Bone marrow (tissue), 2 donors: ENCODE measurements at regions not wholly inside any gene's neighbourhood (a gene's known extent, or its start where the extent isn't known, plus 50 kb on each side); places are given as distances from the start of the nearest gene placed in this dataset.
"Not testable (repeated sequence)": the region's sequence is repeated elsewhere in the genome, so short reads cannot be mapped to it uniquely, and the experiment has no call there.

Source experiments
- DNase-seq, 2 donors: peaks; one replicate each; lab custom pipeline; 2025; lab: John Stamatoyannopoulos, UW

DNA sequence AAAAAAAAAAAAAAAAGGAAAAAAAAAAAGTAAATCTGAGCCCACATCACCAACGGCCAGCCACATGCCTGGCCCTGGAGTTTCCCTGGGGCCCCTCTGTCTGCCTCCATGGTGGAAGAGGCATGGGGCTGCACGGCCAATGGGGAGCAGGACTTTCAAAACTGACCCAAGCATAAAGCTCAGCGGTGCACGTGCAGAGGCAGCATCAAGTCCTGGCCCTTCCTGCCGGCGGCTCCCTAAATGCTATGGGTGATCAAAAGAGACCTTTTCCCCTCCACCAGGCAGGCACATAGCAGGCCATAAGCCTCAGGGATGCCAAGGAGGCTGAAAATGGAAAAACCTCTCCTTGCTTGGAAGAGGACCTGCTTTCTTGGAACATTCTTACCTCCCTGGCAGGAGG lies 94.3 kb downstream of the OAT start:
- no peak for DNase-seq

DNA sequence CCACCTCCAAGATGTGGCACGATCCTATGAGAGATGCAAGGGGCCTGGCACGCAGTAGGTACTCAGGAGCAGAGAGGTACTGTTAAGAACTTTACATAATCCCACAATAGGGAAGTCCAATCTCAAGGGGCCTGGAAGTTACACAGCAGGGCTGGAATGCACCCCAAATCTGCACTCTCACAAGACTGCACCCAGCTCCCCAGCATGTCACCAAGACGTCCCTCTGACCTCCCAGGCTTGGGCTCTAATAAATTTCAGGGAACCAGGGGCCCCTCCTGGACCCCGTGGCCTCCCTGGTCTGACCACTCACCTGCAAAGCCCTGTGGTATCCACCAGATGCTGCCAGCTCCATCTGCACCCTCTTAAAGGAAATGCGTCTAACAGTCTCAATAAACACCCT lies 94.9 kb downstream of the OAT start:
- DNase-seq: no peak

DNA sequence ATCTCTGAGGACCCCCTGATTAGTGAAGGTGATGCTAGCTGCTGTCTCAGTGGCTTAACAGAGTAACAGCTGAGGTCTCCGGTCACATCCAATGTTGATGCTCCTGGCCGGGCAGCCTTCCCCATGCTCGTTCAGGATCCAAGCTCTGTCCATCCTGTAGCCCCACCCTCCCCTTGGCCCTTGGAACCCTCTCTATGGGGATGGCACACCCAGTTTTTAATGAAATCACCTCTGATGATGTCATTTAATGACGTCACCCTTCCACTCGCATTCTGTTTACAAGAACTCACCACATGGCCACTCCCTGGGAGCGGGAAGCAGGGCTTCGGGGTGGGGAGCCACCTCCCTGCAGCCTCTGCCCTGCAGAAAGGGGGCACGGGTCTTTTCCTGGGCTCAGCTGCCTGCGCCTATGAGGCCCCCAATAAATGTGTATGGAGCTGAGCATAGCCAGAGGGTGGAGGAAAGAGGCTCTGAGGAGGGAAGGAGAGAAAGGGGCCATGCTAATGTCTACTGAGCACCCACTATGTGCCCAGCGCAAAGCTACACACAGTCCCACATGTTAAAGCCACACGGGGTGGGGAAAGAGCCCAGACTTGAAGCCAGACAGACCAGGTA lies 95.5 kb downstream of the OAT start:
- no peak for DNase-seq

DNA sequence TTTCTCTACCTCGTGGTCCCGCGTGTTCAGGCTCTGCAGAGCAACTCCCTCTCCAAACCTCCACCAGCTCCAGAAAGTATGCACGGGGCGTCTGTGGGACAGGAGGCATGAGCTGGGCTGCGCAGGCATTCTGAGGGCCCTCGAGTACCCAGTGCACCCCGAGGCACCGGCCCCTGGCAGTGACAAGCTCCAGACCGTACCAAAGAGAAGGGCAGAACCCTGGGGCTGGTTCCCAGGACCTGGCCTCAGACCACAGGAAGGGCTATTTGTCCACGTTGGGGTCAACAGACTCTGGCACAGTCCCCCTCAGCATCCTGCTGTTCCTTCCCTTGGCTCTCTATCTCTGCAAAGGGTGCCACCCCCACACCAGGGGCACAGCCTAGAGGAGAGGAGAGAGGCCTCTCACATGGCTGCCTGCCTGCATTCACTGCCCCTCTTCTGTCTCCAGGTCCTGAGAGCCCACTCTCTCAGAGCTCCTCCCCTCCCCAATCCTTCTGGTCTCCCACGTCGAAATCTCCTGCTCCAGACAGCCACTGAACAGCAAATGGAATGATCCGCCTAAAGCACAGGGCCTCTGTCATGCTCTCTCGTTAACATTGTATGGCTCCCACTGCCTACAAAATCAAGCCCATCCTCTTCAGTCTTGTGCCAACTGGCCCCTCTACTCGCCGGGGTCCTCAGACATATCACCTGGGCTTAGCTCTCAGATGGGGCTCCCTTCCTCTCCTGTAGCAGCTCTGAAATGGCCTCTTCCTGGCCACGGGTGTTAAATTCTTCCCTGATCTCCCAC lies 96.3 kb downstream of the OAT start:
- DNase-seq: no peak

DNA sequence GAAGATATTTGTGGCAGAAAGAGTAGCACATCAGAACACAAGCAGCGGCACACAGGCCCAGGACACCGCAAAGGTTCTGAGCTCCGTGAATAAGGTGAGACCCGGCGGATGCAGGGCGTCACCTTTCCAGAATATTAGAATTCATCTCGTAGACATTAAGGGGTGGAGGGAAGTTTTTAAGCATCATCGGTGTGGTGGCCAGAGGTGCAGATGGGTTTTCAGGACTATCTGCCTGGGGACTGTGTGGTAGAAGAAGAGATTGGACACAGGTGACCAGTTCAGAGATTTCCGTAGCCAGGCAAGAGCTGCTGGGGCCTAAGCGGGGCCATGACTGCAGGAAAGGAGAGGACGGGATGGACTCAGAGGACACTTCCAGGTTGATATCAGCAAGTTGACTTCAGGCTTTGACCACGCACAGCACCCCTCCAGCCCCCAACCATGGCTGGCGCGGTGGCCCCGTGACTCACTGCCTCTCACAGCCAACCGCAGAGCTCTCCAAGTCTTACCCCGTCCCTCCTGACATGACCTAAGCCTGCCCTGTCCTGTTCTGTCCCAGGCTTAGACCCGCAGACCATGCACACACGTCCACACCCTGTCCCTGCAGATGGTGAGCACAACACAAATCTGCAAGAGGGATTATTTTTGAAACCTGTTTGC lies 97.2 kb downstream of the OAT start:
- DNase-seq: no peak

DNA sequence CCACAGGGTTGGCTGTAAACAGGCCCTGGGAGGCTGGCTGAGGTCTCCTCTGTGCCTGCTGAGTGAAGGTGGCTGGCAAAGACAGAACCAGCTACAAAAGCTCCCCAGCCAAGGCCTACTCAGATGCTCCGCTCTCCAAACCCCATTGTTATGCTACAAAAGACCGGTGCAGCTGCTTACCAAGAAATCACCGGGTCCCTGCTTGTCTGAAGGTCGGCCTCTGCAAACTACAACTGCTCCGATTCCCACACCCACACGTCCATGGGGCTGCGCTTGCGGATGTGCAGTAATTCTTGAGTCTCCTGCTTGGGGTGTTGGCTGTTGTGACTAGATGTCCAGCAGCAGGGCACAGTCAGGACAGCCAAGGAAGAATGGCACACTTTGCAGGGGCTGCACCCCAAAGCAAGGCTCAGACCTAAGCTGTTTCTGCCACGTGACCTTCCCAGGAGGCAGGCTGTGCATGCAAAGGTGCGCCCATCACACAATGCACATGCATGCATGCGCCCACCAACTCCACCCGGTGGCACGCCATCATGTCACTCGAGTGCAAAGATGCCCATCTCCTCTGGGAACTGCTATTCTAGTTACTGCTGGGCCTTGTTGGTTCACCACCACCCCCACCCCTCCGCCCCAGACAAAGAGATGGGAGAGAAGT lies 97.8 kb downstream of the OAT start:
- no peak for DNase-seq

DNA sequence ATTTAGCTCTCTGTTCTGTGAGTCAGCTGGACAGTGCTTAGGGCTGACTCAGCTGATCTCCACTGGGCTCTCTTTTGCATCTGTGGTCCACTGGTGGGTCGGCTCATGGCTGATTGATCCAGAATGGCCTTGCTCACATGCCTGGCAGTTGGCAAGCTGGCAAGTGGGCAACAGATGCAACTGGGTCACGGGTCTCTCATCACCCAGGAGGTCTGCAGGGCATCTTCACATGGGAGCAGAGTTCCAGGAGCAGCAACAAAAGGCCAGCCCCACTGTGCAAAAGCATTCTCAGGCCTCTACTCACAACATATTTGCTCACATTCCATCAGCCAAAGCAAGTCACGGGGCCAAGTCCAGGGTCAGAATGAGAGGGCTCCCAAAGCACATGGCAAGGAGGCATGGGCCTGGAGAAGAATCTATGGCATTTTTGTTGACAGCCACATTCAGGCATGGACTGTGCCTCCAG lies 98.8 kb downstream of the OAT start:
- DNase-seq: no peak

DNA sequence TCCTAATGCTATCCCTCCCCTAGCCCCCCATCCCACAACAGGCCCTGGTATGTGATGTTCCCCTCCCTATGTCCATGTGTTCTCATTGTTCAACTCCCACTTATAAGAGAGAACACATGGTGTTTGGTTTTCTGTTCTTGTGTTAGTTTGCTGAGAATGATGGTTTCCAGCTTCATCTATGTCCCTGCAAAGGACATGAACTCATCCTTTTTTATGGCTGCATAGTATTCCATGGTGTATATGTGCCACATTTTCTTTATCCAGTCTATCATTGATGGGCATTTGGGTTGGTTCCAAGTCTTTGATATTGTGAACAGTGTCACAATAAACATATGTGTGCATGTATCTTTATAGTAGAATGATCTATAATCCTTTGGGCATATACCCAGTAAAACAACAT lies 99.2 kb downstream of the OAT start:
- not testable (repeated sequence) for DNase-seq

DNA sequence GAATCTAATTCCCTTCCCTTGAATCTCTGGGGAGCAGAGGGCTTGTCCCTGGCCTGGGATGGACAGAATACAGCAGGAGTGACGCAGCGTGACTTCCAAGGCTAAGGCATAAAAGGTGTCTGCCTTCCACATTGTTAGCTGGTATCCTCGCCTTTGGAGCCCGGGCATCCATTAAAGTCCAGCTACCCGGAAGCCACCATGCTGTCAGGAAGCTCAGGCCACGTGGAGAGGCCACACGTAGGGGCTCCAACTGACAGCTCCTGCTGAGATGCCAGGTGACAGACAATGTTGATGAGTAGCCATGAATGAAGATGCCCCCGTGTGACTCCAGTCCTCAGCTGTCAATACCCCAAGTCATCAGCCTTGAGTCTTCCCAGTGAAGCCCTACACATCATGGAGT lies 99.9 kb downstream of the OAT start:
- no peak for DNase-seq

DNA sequence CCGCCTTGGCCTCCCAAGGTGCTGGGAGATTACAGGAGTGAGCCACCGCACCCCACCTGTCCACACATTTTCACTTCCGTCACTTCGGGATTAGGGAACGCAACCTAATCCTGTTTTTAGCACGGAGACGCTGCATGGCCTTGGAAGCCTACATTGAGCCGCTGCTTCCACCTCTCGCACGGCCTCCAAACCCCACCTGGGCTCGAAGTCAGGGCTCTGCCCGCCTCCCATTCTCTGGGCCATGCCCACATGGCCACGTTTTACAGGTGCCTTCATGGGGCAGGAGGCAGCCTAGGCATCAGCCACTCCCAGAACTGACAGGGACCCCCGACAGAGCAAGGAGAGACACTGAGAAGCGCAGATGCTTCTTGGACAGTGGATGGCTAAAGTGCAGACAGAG lies 100.6 kb downstream of the OAT start:
- no peak for DNase-seq

DNA sequence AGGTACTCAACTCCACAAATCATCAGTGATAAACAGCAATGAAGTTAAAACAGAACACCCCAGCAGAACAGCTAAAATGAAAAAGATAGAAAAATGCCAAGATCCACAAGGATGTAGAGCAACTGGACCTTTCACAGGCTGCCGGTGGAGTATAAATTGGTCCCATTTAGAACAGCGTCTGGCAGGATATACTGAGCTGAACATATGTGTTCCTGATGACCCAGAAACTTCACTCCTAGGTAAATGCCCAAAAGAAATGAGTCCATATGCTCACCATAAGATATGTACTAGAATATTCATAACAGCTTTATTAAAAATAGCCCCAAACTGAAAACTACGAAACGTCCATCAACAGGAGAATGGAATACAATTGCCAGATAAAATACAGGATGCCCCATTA lies 102.4 kb downstream of the OAT start:
- DNase-seq: no peak

DNA sequence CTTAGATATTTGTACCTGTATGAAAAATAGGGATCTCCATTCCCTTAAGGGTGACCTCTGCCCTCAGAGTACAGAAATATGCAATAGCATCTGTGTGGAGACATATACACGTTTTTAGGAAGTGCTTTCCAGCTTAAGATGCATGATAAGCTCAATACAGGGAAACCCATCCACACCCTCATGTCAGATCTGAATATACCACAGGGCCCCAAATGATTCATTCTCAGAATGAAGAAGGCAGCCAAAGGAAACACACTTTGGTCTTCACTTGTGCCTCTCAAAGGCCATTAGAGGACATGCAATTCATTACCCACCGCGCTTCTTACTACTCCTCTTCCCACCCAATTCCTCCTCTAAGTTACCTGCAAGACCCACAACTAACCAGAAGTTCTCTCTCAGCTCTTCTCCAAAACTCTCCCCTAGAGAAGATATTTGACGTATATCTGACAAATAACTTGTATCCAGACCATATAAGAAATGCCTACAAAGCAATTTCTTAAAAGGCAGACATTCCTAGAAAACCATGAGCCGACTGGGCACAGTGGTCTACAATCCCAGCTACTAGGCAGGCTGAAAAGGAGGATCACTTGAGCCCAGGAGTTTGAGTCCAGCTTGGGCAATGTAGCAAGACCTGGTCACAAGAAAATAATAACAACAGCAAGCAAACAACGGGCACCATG lies 103.0 kb downstream of the OAT start:
- no peak for DNase-seq

DNA sequence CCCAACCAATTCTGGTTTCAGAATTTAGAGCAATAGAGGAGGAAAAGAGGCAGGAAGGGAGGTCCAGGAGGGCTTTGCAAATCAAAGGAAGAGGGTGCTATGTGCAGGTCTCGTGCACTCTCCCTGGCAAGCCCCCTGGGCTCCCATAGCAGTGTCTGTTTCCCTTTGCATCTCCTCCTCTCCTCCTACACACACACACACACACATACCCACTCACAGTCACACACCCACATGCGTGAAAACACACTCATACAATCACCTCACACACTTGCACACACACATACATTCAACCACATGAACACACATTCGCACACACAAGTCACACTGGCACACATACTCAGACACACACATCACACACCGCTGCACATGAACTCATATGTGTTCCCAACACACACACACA lies 105.3 kb downstream of the OAT start:
- no peak for DNase-seq

DNA sequence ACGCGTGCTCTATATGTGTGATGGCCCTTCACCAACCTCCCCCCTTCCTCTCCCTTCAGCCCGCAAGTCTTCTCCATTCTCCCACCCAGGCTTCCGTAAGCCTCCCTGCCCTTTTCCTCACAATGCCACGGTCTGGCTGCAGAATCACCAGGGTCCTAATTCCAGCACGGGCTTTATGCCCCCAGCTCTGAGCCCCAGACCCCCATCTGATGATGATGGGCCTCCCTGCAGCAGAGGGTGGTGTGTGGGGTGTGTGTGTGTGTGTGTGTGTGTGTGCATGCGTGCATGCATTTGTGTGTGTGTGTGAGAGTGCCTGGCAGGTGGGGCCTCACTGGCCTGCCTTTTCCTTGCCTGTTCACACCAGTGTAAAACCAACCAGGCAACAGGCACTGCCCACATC lies 109.9 kb downstream of the OAT start:
- DNase-seq: no peak

DNA sequence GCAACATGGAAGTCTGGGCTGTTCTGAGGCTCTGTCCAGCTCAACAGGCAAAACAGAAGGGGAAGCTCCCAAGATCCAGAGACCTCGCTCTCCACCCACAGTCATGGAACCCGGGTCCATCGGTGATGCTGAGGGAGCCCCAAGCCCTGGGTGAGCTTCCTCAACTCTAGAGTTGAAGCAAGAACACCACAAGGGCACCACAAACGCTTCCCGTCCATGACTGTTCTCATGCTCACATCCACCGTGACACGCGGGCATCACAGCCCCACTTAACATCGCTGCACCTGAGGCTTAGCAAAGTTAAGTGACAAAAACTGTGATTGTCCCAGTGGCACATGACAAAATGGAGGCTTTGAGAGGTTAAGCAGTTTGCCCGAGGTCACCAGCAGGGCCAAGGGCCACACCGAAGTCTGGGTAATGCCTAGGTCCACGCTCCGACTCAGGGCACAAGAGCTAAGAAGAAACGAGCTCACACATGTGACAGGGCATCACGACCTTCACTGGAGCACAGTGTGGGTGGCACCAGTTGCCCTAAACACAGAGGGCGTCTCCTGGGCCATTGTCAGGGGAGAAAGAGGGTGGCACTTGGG lies 110.6 kb downstream of the OAT start:
- DNase-seq: no peak

DNA sequence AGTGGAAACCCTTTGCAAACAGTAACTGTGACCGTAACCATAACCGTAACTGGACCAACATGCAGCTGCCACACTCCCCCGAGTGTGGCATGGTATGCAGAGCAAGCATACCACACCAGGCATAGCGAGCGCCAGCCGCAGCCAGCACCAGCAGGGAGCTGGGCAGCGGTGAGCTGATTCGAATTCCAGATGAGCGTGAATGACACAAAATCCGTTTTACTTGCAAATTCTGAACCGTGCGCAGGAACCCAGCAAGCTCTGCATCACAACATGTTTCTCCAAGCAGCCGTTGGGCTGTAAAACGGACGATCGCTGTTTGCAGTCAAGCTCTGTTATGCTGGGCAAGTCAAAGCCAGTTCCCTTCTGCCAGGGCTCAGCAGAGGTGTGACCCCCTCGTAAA lies 111.1 kb downstream of the OAT start:
- no peak for DNase-seq

DNA sequence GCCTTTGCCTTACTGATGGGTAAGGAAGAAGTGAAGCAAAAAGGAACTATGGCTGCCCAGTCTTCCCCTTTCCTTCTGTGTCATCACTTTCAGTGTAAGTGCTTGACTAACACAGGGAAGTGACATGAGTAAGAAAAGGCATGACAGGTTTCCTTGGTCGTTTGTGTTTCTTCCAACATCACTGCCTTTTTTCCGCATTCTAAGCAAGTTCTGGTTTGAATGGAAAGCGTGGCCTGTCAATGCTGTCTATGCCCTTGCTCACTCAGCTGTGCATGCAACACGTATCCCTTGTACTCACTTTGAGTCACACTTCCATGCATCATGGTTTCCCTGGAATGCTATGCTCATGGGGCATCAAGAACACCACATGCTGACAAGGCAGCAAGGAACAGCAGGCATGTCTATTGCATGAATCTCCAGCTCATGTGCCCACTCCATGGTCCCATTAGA lies 111.8 kb downstream of the OAT start:
- no peak for DNase-seq

DNA sequence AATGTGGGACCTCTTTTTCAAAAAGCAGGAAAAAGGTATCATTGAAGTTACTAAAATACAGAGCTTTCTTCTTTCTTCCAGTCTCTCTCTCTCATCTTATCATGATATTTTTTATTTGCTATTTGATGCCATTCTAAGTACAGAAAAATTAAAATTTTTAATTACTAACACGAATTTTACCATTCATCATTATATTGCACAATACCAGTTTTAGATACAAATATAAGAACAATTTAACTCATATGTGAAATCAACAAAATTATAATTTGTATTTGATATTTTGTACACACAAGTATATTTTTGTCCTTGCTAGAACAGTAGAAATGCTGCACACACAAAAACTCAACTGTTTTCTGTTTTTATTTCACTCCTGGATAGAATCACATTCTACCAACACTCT lies 112.2 kb downstream of the OAT start:
- DNase-seq: no peak

DNA sequence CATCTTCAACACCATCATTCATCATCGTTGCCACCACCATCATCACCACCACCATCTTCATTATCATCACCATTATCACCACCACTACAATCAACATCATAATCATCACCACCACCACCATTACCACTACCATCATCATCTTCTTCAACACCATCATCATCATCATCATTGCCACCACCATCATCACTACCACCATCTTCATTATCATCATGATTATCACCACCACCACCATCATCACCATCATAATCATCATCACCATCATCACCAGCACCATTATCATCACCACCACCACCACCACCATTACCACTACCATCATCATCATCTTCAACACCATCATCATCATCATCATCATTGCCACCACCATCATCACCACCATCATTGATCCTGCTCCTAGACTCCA lies 112.7 kb downstream of the OAT start:
- no peak for DNase-seq

DNA sequence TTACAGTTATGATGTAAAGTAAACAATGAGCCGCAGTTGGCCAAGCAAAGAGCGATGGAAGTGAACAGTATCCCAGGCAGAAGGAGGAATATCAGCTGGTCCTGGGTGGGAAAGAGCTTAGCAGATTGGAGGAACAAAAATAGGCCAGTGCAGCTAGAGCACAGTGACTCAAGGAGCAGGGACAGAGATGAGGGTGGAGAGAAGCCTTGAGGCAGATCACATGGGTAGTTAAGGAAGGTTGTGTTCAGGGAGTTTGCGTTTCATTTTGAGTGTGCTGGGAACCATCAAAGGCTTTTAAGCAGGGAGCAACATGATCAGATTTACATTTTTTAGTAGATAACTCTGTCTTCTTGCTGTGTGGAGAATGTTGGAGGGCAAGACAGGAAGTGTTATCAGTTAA lies 113.6 kb downstream of the OAT start:
- DNase-seq: no peak

DNA sequence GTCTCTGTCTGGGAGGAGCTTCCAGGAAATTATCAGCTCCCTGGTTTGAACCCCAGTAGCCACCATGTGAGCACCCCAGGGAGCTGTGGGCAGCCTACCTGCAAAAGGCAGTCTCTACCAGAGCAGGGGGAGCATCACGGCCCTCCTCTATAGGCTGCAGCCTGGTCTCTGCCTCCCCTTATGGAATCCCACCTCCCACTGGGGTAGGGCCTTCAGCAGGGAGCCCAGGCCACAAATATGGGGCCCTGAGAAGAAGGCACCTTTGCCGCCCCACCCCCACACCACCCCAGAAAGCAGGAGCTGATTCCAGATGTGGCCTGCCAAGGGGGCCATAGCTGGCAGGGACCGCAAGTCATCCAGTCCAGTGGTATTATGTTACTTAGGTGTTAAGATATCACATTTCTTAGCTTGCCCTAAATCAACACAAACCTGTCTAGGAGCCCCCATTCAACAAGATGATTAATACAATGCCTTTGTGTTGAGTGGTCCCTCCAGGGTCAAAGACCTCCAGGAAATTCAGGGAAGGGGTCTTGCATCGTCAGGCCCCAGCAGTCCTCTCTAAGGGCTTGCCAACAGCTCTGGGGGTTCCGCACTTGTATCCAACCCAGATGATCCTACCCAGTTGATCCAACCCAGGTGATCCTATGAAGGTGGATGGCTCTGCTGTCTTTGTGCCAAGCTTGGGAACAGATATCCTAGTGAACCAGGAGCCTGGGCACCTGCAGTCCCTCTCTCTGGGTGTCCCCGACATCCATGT lies 114.9 kb downstream of the OAT start:
- no peak for DNase-seq
